IMR-90 (cell line): ENCODE measurements at regions not wholly inside any gene's neighbourhood (a gene's known extent, or its start where the extent isn't known, plus 50 kb on each side); places are given as distances from the start of the nearest gene placed in this dataset.

Experiments
- ATAC-seq: fragments of 200-7000 bp; cut with Tn5 transposase; 2 replicates; pipeline ENCODE4 v1.9.1; 2020; ENCODE audit warnings: low read depth, mild to moderate bottlenecking, moderate library complexity
- BruUV-seq: library from RNA; stranded (reverse); fragments of 400-500 nt; replicated peaks from 2 replicates; lab custom pipeline; 2021; lab: Mats Ljungman, UMichigan
- CTCF ChIA-PET: fragments of 300-600 bp; formaldehyde crosslinking; extraction: SDS; loops from one replicate; lab custom pipeline; 2021; ENCODE audit warnings: antibody characterized with exemption; lab: Yijun Ruan, JAX
- POLR2A ChIA-PET: fragments of 300-600 bp; sonication (Branson Sonifier 250); formaldehyde crosslinking; loops from one replicate; lab custom pipeline; 2022; ENCODE audit warnings: antibody characterized with exemption; ENCODE audit not compliant: unreplicated experiment; lab: Charles Lee
- DNase-seq: peaks from one replicate; pipeline ENCODE4 v3.0.0; 2013
- H2AFZ ChIP-seq: replicated peaks from 2 replicates; pipeline ENCODE3; 2013; ENCODE audit warnings: low read length, mild to moderate bottlenecking; ENCODE audit not compliant: poor library complexity
- H2AK5ac ChIP-seq: 2 replicates; pipeline ENCODE4 v1.6.1; 2013; ENCODE audit warnings: low read depth, low read length, inconsistent platforms
- H2AK9ac ChIP-seq: replicated peaks from 2 replicates; pipeline ENCODE3; 2013; ENCODE audit warnings: mild to moderate bottlenecking, low read depth, low read length, moderate library complexity; ENCODE audit not compliant: poor library complexity
- H2BK120ac ChIP-seq: 2 replicates; pipeline ENCODE4 v1.6.1; 2013; ENCODE audit warnings: low read depth, low read length, inconsistent platforms
- H2BK15ac ChIP-seq: 3 replicates; pipeline ENCODE4 v1.6.1; 2013; ENCODE audit warnings: low read depth, low read length, inconsistent platforms
- H2BK20ac ChIP-seq: 2 replicates; pipeline ENCODE4 v1.6.1; 2013; ENCODE audit warnings: low read depth, mild to moderate bottlenecking, inconsistent platforms, low read length, moderate library complexity
- H2BK5ac ChIP-seq: 2 replicates; pipeline ENCODE4 v1.6.1; 2013; ENCODE audit warnings: mild to moderate bottlenecking, low read depth, low read length, inconsistent platforms; ENCODE audit not compliant: poor library complexity, severe bottlenecking
- H3K14ac ChIP-seq: replicated peaks from 2 replicates; pipeline ENCODE4 v1.6.1; 2013; ENCODE audit warnings: low read depth, low read length, inconsistent platforms
- H3K18ac ChIP-seq: 2 replicates; pipeline ENCODE4 v1.6.1; 2013; ENCODE audit warnings: low read depth, low read length, control low read depth
- H3K23ac ChIP-seq: 2 replicates; pipeline ENCODE4 v1.6.1; 2013; ENCODE audit warnings: low read depth, low read length, inconsistent platforms
- H3K27ac ChIP-seq: 2 replicates; pipeline ENCODE4 v1.5.1; 2013; ENCODE audit warnings: mild to moderate bottlenecking, control low read depth, low read length; ENCODE audit not compliant: insufficient read depth
- H3K27me3 ChIP-seq: 2 replicates; pipeline ENCODE4 v1.6.1; 2013; ENCODE audit warnings: low read length; ENCODE audit not compliant: control insufficient read depth, insufficient read depth
- H3K36me3 ChIP-seq: 2 replicates; pipeline ENCODE4 v1.6.1; 2013; ENCODE audit warnings: low read length, mixed read lengths; ENCODE audit not compliant: control insufficient read depth, insufficient read depth
- H3K4ac ChIP-seq: 2 replicates; pipeline ENCODE4 v1.6.1; 2013; ENCODE audit warnings: low read depth, low read length, inconsistent platforms
- H3K4me1 ChIP-seq: 2 replicates; pipeline ENCODE4 v1.6.1; 2013; ENCODE audit warnings: low read length, mixed read lengths; ENCODE audit not compliant: control insufficient read depth, insufficient read depth
- H3K4me2 ChIP-seq: 2 replicates; pipeline ENCODE4 v1.6.1; 2013; ENCODE audit warnings: low read depth, mild to moderate bottlenecking, control low read depth, low read length, moderate library complexity
- H3K4me3 ChIP-seq: 2 replicates; pipeline ENCODE4 v1.5.1; 2013; ENCODE audit warnings: low read depth, mild to moderate bottlenecking, control low read depth, low read length, moderate library complexity; ENCODE audit not compliant: insufficient read depth
- H3K56ac ChIP-seq: 2 replicates; pipeline ENCODE4 v1.6.1; 2013; ENCODE audit warnings: low read length, inconsistent platforms; ENCODE audit not compliant: insufficient read depth; ENCODE audit errors: extremely low read depth
- H3K79me1 ChIP-seq, 2 experiments: 2 replicates each; pipeline ENCODE4 v1.6.1; 2013; ENCODE audit warnings: low read length in 2 of 2, inconsistent platforms in 1 of 2, low read depth in 1 of 2
- H3K9ac ChIP-seq: 2 replicates; pipeline ENCODE4 v1.6.1; 2013; ENCODE audit warnings: low read depth, low read length, control low read depth
- H3K9me1 ChIP-seq: 2 replicates; pipeline ENCODE4 v1.6.1; 2013; ENCODE audit warnings: low read length, inconsistent platforms; ENCODE audit not compliant: insufficient read depth
- H3K9me3 ChIP-seq: 2 replicates; pipeline ENCODE4 v1.6.1; 2013; ENCODE audit warnings: low read length; ENCODE audit not compliant: control insufficient read depth, insufficient read depth
- H4K20me1 ChIP-seq: 2 replicates; pipeline ENCODE4 v1.6.1; 2013; ENCODE audit warnings: low read length, inconsistent platforms; ENCODE audit not compliant: insufficient read depth
- H4K5ac ChIP-seq: 2 replicates; pipeline ENCODE4 v1.6.1; 2013; ENCODE audit warnings: mild to moderate bottlenecking, low read depth, low read length, control low read depth
- H4K8ac ChIP-seq, 2 experiments: 2 replicates each; pipeline ENCODE4 v1.6.1; 2013; ENCODE audit warnings: low read depth in 2 of 2, low read length in 2 of 2, control low read depth in 1 of 2, inconsistent platforms in 1 of 2
- H4K91ac ChIP-seq: 2 replicates; pipeline ENCODE4 v1.6.1; 2013; ENCODE audit warnings: low read depth, low read length, inconsistent platforms; ENCODE audit not compliant: insufficient read depth
- BHLHE40 ChIP-seq: fragments of 150-350 bp; IDR thresholded peaks from 2 replicates; pipeline ENCODE4 v1.6.1; 2016; ENCODE audit warnings: mild to moderate bottlenecking, low read depth, low read length
- CHD1 ChIP-seq: IDR thresholded peaks from 2 replicates; pipeline ENCODE4 v1.6.1; 2012; ENCODE audit warnings: low read depth, low read length, improper control_type of control experiment
- FOS ChIP-seq: fragments of 150-350 bp; IDR thresholded peaks from 2 replicates; pipeline ENCODE4 v1.6.1; 2016; ENCODE audit warnings: low read depth, low read length
- MAFK ChIP-seq: IDR thresholded peaks from 2 replicates; pipeline ENCODE4 v1.6.1; 2012; ENCODE audit warnings: low read depth, low read length, improper control_type of control experiment
- MAZ ChIP-seq: IDR thresholded peaks from 2 replicates; pipeline ENCODE4 v1.6.1; 2012; ENCODE audit warnings: low read depth, mild to moderate bottlenecking, low read length, improper control_type of control experiment, moderate library complexity, borderline replicate concordance
- NFE2L2 ChIP-seq: fragments of 150-350 bp; IDR thresholded peaks from 2 replicates; pipeline ENCODE4 v1.6.1; 2016; ENCODE audit warnings: low read depth, mild to moderate bottlenecking, low read length
- POLR2A ChIP-seq: IDR thresholded peaks from 2 replicates; pipeline ENCODE4 v1.6.1; 2012; ENCODE audit warnings: mild to moderate bottlenecking, low read depth, low read length
- RAD21 ChIP-seq: IDR thresholded peaks from 2 replicates; pipeline ENCODE4 v1.6.1; 2012; ENCODE audit warnings: low read length, improper control_type of control experiment
- RFX5 ChIP-seq: IDR thresholded peaks from 2 replicates; pipeline ENCODE4 v1.8.0; 2012; ENCODE audit warnings: low read depth, mild to moderate bottlenecking, low read length, moderate library complexity
- USF2 ChIP-seq: fragments of 150-350 bp; IDR thresholded peaks from 2 replicates; pipeline ENCODE4 v1.6.1; 2017; ENCODE audit warnings: mild to moderate bottlenecking, antibody characterized with exemption, low read length, low read depth
- WGBS, 2 experiments: methylation state at CpG; one replicate each; pipeline versions ENCODE4 v1.1.5 to v1.1.7; 2013; ENCODE audit warnings: missing lambda C conversion rate in 2 of 2; ENCODE audit not compliant: insufficient read length in 1 of 2; ENCODE audit errors: extremely low coverage in 2 of 2; 5-methylcytosine and 5-hydroxymethylcytosine counted together
- dilution Hi-C: fragments of 300-500 bp; cut with HindIII; formaldehyde crosslinking; loops from one replicate; pipeline ENCODE4 v1.14.3; 2018; ENCODE audit warnings: low sequenced_read_pairs; ENCODE audit not compliant: unreplicated experiment
- in situ Hi-C: fragments of 300-500 bp; cut with MboI; formaldehyde crosslinking; loops from 3 replicates; pipeline ENCODE4 v1.14.3; 2019; ENCODE audit warnings: low sequenced_read_pairs, inconsistent platforms, mixed read lengths
- intact Hi-C: fragments of 100-400 bp; cut with micrococcal nuclease; formaldehyde crosslinking; loops from 2 replicates; pipeline ENCODE4 v1.10.0; 2022
- TF ChIP-seq, protein P1 (sequence below): conservative IDR thresholded peaks from 2 replicates; pipeline ENCODE4 v1.5.1; 2012; ENCODE audit warnings: mild to moderate bottlenecking, low read depth, low read length, improper control_type of control experiment

GRCh38 chr5:130845049-130845765 lies 319.8 kb downstream of the HINT1 start:
- WGBS, 2 experiments: no CpG with 5 or more reads among the region's 1 CpG
- Histone ChIP-seq H4K91ac (no peak overlapping the region), H3K23ac (no peak overlapping the region), H4K5ac (no peak overlapping the region), H3K27ac (no peak overlapping the region), H2BK20ac (no peak overlapping the region), H3K9ac (no peak overlapping the region), H3K56ac (no peak overlapping the region), H4K8ac (no peak overlapping the region), H2BK15ac (no peak overlapping the region), H3K79me1 (no peaks in the 10 kb centered on the region), H3K14ac (no peak overlapping the region), H3K4me3 (no peak overlapping the region), H3K4me1 (no peaks in the 10 kb centered on the region), H3K9me1 (no peaks in the 10 kb centered on the region), H3K4ac (no peak overlapping the region), H3K4me2 (no peak overlapping the region), H2BK120ac (no peak overlapping the region), H2AK5ac (no peak overlapping the region), H2AK9ac (no peak overlapping the region), H3K36me3 (no peaks in the 10 kb centered on the region), H3K27me3 (no peaks in the 10 kb centered on the region), H2AFZ (no peak overlapping the region), H3K9me3 (no peaks in the 10 kb centered on the region; the same call in 1 of the 2 replicates), H3K18ac (no peak overlapping the region), H4K20me1 (no peaks in the 10 kb centered on the region), H2BK5ac (no peak overlapping the region)
- CTCF ChIA-PET: no interaction called here
- no TSS peak for BruUV-seq
- dilution Hi-C loops (no loop called here), in situ Hi-C loops (no loop called here), intact Hi-C loops (no loop called here)
- POLR2A ChIA-PET: no interaction called here
- ATAC-seq: no peak
- TF ChIP-seq USF2 (no peak), CHD1 (no peak), RFX5 (no peak), MAZ (no peak), POLR2A (no peak), NFE2L2 (no peak), FOS (no peak), BHLHE40 (no peak), MAFK (no peak), RAD21 (no peak)
- TF ChIP-seq, protein P1, sequence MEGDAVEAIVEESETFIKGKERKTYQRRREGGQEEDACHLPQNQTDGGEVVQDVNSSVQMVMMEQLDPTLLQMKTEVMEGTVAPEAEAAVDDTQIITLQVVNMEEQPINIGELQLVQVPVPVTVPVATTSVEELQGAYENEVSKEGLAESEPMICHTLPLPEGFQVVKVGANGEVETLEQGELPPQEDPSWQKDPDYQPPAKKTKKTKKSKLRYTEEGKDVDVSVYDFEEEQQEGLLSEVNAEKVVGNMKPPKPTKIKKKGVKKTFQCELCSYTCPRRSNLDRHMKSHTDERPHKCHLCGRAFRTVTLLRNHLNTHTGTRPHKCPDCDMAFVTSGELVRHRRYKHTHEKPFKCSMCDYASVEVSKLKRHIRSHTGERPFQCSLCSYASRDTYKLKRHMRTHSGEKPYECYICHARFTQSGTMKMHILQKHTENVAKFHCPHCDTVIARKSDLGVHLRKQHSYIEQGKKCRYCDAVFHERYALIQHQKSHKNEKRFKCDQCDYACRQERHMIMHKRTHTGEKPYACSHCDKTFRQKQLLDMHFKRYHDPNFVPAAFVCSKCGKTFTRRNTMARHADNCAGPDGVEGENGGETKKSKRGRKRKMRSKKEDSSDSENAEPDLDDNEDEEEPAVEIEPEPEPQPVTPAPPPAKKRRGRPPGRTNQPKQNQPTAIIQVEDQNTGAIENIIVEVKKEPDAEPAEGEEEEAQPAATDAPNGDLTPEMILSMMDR: no peak
- no peak for DNase-seq
